OCI-LY7 (cell line): ENCODE measurements at regions not wholly inside any gene's neighbourhood (a gene's known extent, or its start where the extent isn't known, plus 50 kb on each side); places are given as distances from the start of the nearest gene placed in this dataset.
"Not testable (repeated sequence)": the region's sequence is repeated elsewhere in the genome, so short reads cannot be mapped to it uniquely, and the experiment has no call there.

ENCODE experiments used
- BruUV-seq: library from RNA; stranded (reverse); fragments of 400-500 nt; replicated peaks from 2 replicates; lab custom pipeline; 2021; lab: Mats Ljungman, UMichigan
- CTCF ChIA-PET: fragments of 300-600 bp; sonication (Branson Sonifier 250); formaldehyde crosslinking; loops from one replicate; lab custom pipeline; 2022; ENCODE audit warnings: antibody characterized with exemption; ENCODE audit not compliant: unreplicated experiment; lab: Charles Lee
- POLR2A ChIA-PET: fragments of 300-600 bp; sonication (Branson Sonifier 250); formaldehyde crosslinking; loops from one replicate; lab custom pipeline; 2022; ENCODE audit warnings: antibody characterized with exemption; lab: Charles Lee
- DNase-seq: peaks from one replicate; pipeline ENCODE4 v3.0.0-alpha.2; 2015; ENCODE audit warnings: low spot score
- H2AFZ ChIP-seq: fragments of 200-600 bp; sonication (generic), shearing (Covaris generic); 2 replicates; pipeline ENCODE4 v1.6.1; 2014; ENCODE audit warnings: mild to moderate bottlenecking, antibody characterized with exemption, low read length, moderate library complexity
- H3K27ac ChIP-seq: fragments of 200-600 bp; sonication (generic); 2 replicates; pipeline ENCODE4 v1.5.1; 2014; ENCODE audit warnings: mixed run types, low read depth, mild to moderate bottlenecking, moderate library complexity, low read length, inconsistent platforms; ENCODE audit not compliant: poor library complexity, severe bottlenecking
- H3K36me3 ChIP-seq: fragments of 200-600 bp; sonication (generic); 2 replicates; pipeline ENCODE4 v1.6.1; 2014; ENCODE audit warnings: mild to moderate bottlenecking, antibody characterized with exemption, low read length, moderate library complexity, mixed read lengths; ENCODE audit not compliant: insufficient read depth
- H3K4me1 ChIP-seq: fragments of 200-600 bp; sonication (generic); 2 replicates; pipeline ENCODE4 v1.5.1; 2014; ENCODE audit warnings: mild to moderate bottlenecking, low read length; ENCODE audit not compliant: insufficient read depth, poor library complexity, severe bottlenecking
- H3K4me2 ChIP-seq: fragments of 200-600 bp; sonication (generic); 2 replicates; pipeline ENCODE4 v1.6.1; 2014; ENCODE audit warnings: mild to moderate bottlenecking, low read length
- H3K4me3 ChIP-seq: fragments of 200-600 bp; sonication (generic); 2 replicates; pipeline ENCODE4 v1.5.1; 2014; ENCODE audit warnings: mild to moderate bottlenecking, low read depth, low read length; ENCODE audit not compliant: poor library complexity, severe bottlenecking
- H3K79me2 ChIP-seq: fragments of 200-600 bp; sonication (generic); 2 replicates; pipeline ENCODE4 v1.6.1; 2016; ENCODE audit warnings: low read depth, mild to moderate bottlenecking, low read length, moderate library complexity, mixed read lengths; ENCODE audit not compliant: insufficient read depth
- H3K9me2 ChIP-seq: fragments of 200-600 bp; sonication (generic); 2 replicates; pipeline ENCODE4 v1.6.1; 2016; ENCODE audit warnings: mild to moderate bottlenecking, low read length, mixed read lengths; ENCODE audit not compliant: insufficient read depth
- H3K9me3 ChIP-seq: fragments of 200-600 bp; sonication (generic); 2 replicates; pipeline ENCODE4 v1.6.1; 2014; ENCODE audit warnings: mild to moderate bottlenecking, mixed run types, low read length, mixed read lengths
- H4K20me1 ChIP-seq: fragments of 200-600 bp; sonication (generic); 2 replicates; pipeline ENCODE4 v1.6.1; 2014; ENCODE audit warnings: mild to moderate bottlenecking, antibody characterized with exemption, low read length, moderate library complexity, mixed read lengths; ENCODE audit not compliant: insufficient read depth
- EZH2phosphoT487 ChIP-seq: fragments of 200-600 bp; sonication (generic); IDR thresholded peaks from 2 replicates; pipeline ENCODE4 v1.6.1; 2018; ENCODE audit warnings: low read depth, borderline replicate concordance, mild to moderate bottlenecking, mixed run types, antibody characterized with exemption, low read length, moderate library complexity, mixed read lengths
- intact Hi-C: fragments of 100-400 bp; cut with micrococcal nuclease; formaldehyde crosslinking; loops from one replicate; pipeline ENCODE4 v1.10.0; 2022; ENCODE audit not compliant: unreplicated experiment
- TF ChIP-seq, protein P1 (sequence below): fragments of 200-600 bp; sonication (generic); conservative IDR thresholded peaks from 2 replicates; pipeline ENCODE4 v1.5.1; 2014; ENCODE audit warnings: mild to moderate bottlenecking, antibody characterized with exemption, low read length, moderate library complexity, mixed read lengths

DNA sequence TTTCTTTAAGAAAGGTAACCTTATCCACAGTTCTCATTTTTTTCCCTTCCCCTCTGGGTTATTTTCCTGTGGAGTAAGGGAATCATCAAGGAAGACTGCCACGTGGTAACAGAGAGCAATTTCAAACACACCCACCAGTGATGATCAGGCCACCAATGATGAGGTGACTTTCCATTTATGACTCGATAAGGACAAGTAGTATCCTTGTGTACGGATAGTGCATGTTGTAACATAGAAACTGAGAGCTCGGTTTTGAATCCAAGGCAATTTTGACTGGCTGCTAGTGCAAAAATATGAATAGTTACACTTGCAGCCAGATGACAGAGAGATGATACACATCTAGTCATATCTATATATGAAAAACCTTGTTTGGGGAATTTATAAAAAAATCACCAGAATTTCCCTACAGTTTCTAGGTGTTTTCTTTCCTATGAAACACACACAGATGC is 143.6 kb upstream of the TCF4 start:
- H3K4me3 ChIP-seq = no peak overlapping the region
- H3K27ac ChIP-seq = no peak overlapping the region
- no peaks in the 10 kb centered on the region for H3K79me2 ChIP-seq
- ChIA-PET CTCF (no interaction called here), POLR2A (no interaction called here)
- no peaks in the 10 kb centered on the region for H3K36me3 ChIP-seq
- H3K4me1 ChIP-seq = no peaks in the 10 kb centered on the region
- no peak overlapping the region for H3K4me2 ChIP-seq
- TF ChIP-seq, protein P1, sequence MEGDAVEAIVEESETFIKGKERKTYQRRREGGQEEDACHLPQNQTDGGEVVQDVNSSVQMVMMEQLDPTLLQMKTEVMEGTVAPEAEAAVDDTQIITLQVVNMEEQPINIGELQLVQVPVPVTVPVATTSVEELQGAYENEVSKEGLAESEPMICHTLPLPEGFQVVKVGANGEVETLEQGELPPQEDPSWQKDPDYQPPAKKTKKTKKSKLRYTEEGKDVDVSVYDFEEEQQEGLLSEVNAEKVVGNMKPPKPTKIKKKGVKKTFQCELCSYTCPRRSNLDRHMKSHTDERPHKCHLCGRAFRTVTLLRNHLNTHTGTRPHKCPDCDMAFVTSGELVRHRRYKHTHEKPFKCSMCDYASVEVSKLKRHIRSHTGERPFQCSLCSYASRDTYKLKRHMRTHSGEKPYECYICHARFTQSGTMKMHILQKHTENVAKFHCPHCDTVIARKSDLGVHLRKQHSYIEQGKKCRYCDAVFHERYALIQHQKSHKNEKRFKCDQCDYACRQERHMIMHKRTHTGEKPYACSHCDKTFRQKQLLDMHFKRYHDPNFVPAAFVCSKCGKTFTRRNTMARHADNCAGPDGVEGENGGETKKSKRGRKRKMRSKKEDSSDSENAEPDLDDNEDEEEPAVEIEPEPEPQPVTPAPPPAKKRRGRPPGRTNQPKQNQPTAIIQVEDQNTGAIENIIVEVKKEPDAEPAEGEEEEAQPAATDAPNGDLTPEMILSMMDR = no peak
- no peak for TF ChIP-seq EZH2phosphoT487
- no peaks in the 10 kb centered on the region for H3K9me2 ChIP-seq
- H3K9me3 ChIP-seq = no peaks in the 10 kb centered on the region
- intact Hi-C loops = no loop called here
- no peak overlapping the region for H2AFZ ChIP-seq
- no peak for DNase-seq
- no TSS peak for BruUV-seq
- no peaks in the 10 kb centered on the region for H4K20me1 ChIP-seq

DNA sequence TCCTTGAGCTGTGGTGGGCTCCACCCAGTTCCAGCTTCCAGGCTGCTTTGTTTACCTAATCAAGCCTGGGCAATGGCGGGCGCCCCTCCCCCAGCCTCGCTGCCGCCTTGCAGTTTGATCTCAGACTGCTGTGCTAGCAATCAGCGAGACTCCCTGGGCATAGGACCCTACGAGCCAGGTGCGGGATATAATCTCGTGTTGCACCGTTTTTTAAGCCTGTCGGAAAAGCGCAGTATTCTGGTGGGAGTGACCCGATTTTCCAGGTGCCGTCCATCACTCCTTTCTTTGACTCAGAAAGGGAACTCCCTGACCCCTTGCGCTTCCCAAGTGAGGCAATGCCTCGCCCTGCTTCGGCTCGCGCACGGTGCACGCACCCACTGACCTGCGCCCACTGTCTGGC is 133.0 kb upstream of the TCF4 start:
- intact Hi-C loops, H3K27ac ChIP-seq, H3K36me3 ChIP-seq, H3K4me2 ChIP-seq, H4K20me1 ChIP-seq, H3K4me3 ChIP-seq, DNase-seq, H3K9me2 ChIP-seq, H3K9me3 ChIP-seq, BruUV-seq, POLR2A ChIA-PET, H3K4me1 ChIP-seq, H3K79me2 ChIP-seq, CTCF ChIA-PET, H2AFZ ChIP-seq: not testable (repeated sequence)

DNA sequence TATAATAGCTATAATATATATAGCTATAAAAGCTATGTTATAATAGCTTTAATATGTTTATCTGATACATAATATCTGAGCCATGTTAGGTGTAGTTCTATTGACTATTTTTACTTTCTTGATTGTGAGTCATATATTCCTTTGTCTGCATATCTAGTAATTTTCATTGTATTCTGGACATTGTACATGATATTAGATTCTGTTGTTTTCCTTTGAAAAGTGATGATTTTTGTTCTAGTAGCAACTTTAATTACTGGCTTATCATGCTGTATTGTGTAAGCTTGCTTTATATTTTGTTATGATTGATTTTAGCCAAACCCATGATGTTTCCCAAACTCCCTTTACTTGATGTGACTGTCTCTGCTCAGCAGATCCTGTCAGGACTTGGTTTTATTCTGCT is 125.7 kb upstream of the TCF4 start:
- Histone ChIP-seq H3K36me3 (no peaks in the 10 kb centered on the region), H2AFZ (no peak overlapping the region), H3K4me1 (no peaks in the 10 kb centered on the region), H3K4me3 (no peak overlapping the region), H3K27ac (no peak overlapping the region), H3K79me2 (no peaks in the 10 kb centered on the region), H4K20me1 (no peaks in the 10 kb centered on the region), H3K9me2 (no peaks in the 10 kb centered on the region), H3K4me2 (no peak overlapping the region), H3K9me3 (no peaks in the 10 kb centered on the region)
- BruUV-seq = no TSS peak
- ChIA-PET POLR2A (no interaction called here), CTCF (no interaction called here)
- intact Hi-C loops = no loop called here
- TF ChIP-seq, protein P1 = no peak
- no peak for TF ChIP-seq EZH2phosphoT487
- DNase-seq = no peak
